Breast epithelium (tissue), 3 donors: ENCODE measurements at regions not wholly inside any gene's neighbourhood (a gene's known extent, or its start where the extent isn't known, plus 50 kb on each side); places are given as distances from the start of the nearest gene placed in this dataset.

Experiments used
- CTCF ChIP-seq, 3 donors: fragments of 450-650 bp; IDR thresholded peaks; one replicate each; pipeline ENCODE4 v1.5.1; 2016 to 2017; ENCODE audit warnings: antibody characterized with exemption in 3 of 3, mild to moderate bottlenecking in 3 of 3, moderate library complexity in 3 of 3
- POLR2AphosphoS5 ChIP-seq, 3 donors: sonication (generic); formaldehyde crosslinking; IDR thresholded peaks; one replicate each; pipeline ENCODE4 v1.6.1; 2017; ENCODE audit warnings: antibody characterized with exemption in 3 of 3

DNA sequence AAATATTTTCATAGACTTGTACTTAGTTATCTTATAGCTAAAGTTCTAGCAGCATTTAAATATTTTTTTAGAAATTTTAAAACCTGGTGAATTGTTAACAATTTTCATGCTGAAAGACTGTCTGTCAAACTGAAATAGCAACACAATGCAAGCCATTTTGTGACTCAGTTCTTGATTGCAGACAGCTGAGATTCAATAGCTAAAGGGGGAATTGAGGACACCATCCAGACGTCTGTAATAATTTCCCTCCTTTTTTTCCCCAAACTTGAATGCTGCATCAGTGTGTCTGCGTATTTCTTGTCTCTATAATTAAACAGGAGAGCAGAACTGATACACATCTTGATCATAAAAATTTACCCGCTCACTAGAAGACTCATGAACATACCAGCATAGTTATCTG lies 468.3 kb downstream of the GBE1 start:
- TF ChIP-seq CTCF (IDR thresholded peaks at IDR 0.05) (no peak), POLR2AphosphoS5 (IDR thresholded peaks at IDR 0.05) (no peak)
